Parathyroid adenoma (tissue), 2 donors: ENCODE measurements at regions not wholly inside any gene's neighbourhood (a gene's known extent, or its start where the extent isn't known, plus 50 kb on each side); places are given as distances from the start of the nearest gene placed in this dataset.

Source experiments
- H2AFZ ChIP-seq: fragments of 300-600 bp; sonication (generic); one replicate; pipeline ENCODE4 v1.7.0; 2017; ENCODE audit warnings: antibody characterized with exemption, mild to moderate bottlenecking
- H3K27ac ChIP-seq: fragments of 300-600 bp; sonication (generic); one replicate; pipeline ENCODE4 v1.7.0; 2017
- H3K27me3 ChIP-seq: fragments of 300-600 bp; sonication (generic); one replicate; pipeline ENCODE4 v1.7.0; 2017; ENCODE audit warnings: low read length; ENCODE audit not compliant: control insufficient read depth, insufficient read depth
- H3K36me3 ChIP-seq: fragments of 300-600 bp; sonication (generic); one replicate; pipeline ENCODE4 v1.7.0; 2017; ENCODE audit warnings: low read length; ENCODE audit not compliant: control insufficient read depth, insufficient read depth
- H3K4me1 ChIP-seq: fragments of 300-600 bp; sonication (generic); one replicate; pipeline ENCODE4 v1.7.0; 2017; ENCODE audit warnings: control low read depth
- H3K4me2 ChIP-seq: fragments of 300-600 bp; sonication (generic); one replicate; pipeline ENCODE4 v1.7.0; 2017; ENCODE audit warnings: low read length
- H3K4me3 ChIP-seq: fragments of 300-600 bp; sonication (generic); one replicate; pipeline ENCODE4 v1.7.0; 2017; ENCODE audit warnings: low read depth, low read length
- H3K79me2 ChIP-seq: fragments of 300-600 bp; sonication (generic); one replicate; pipeline ENCODE4 v1.7.0; 2017; ENCODE audit warnings: control low read depth
- H3K9ac ChIP-seq: fragments of 300-600 bp; sonication (generic); one replicate; pipeline ENCODE4 v1.7.0; 2017; ENCODE audit warnings: mild to moderate bottlenecking
- H3K9me3 ChIP-seq: fragments of 300-600 bp; sonication (generic); one replicate; pipeline ENCODE4 v1.7.0; 2017; ENCODE audit warnings: low read length; ENCODE audit not compliant: control insufficient read depth
- CTCF ChIP-seq: fragments of 300-600 bp; sonication (generic); IDR thresholded peaks from one replicate; pipeline ENCODE4 v1.7.0; 2017; ENCODE audit warnings: antibody characterized with exemption, mild to moderate bottlenecking
- donor health status: primary hyperparathyroidism.

GRCh38 chr12:125193376-125194152 is 128.3 kb downstream of the AACS start:
- Histone ChIP-seq H3K9ac (no peak overlapping the region), H3K79me2 (no peaks in the 10 kb centered on the region), H3K9me3 (no peaks in the 10 kb centered on the region), H3K4me1 (no peaks in the 10 kb centered on the region), H3K36me3 (no peaks in the 10 kb centered on the region), H3K27me3 (no peaks in the 10 kb centered on the region), H2AFZ (no peak overlapping the region), H3K4me3 (no peak overlapping the region), H3K4me2 (no peak overlapping the region), H3K27ac (no peak overlapping the region)
- no peak for TF ChIP-seq CTCF

- H3K36me3 ChIP-seq = no peaks in the 10 kb centered on the region
- no peaks in the 10 kb centered on the region for H3K9me3 ChIP-seq
- no peaks in the 10 kb centered on the region for H3K27me3 ChIP-seq
- no peak overlapping the region for H3K27ac ChIP-seq
- no peak overlapping the region for H3K9ac ChIP-seq
- H2AFZ ChIP-seq = no peak overlapping the region
- TF ChIP-seq CTCF = no peak
- H3K4me1 ChIP-seq = no peaks in the 10 kb centered on the region
- H3K79me2 ChIP-seq = no peaks in the 10 kb centered on the region
- H3K4me3 ChIP-seq = no peak overlapping the region
- no peak overlapping the region for H3K4me2 ChIP-seq
Observed at GRCh38 chr12:125194163-125194773, 129.0 kb downstream of the AACS start.

GRCh38 chr12:125194987-125195386 is 129.8 kb downstream of the AACS start:
- H3K27me3 ChIP-seq = no peaks in the 10 kb centered on the region
- TF ChIP-seq CTCF = no peak
- H3K4me3 ChIP-seq = no peak overlapping the region

GRCh38 chr12:125197326-125197725 is 132.1 kb downstream of the AACS start:
- Histone ChIP-seq H3K4me1 (no peaks in the 10 kb centered on the region), H3K9me3 (no peaks in the 10 kb centered on the region), H3K27me3 (no peaks in the 10 kb centered on the region), H3K4me2 (no peak overlapping the region), H3K27ac (no peak overlapping the region), H3K4me3 (no peak overlapping the region), H3K9ac (no peak overlapping the region), H3K79me2 (no peaks in the 10 kb centered on the region), H3K36me3 (no peaks in the 10 kb centered on the region), H2AFZ (no peak overlapping the region)
- no peak for TF ChIP-seq CTCF

More at GRCh38 chr12:125194987-125195386, 129.8 kb downstream of the AACS start:
- Histone ChIP-seq H3K9ac (no peak overlapping the region), H2AFZ (no peak overlapping the region), H3K4me1 (no peaks in the 10 kb centered on the region), H3K9me3 (no peaks in the 10 kb centered on the region), H3K4me2 (no peak overlapping the region), H3K36me3 (no peaks in the 10 kb centered on the region), H3K27ac (no peak overlapping the region), H3K79me2 (no peaks in the 10 kb centered on the region)
